ENCODE measurements at regions not wholly inside any gene's neighbourhood (a gene's known extent, or its start where the extent isn't known, plus 50 kb on each side); places are given as distances from the start of the nearest gene placed in this dataset.

DNA sequence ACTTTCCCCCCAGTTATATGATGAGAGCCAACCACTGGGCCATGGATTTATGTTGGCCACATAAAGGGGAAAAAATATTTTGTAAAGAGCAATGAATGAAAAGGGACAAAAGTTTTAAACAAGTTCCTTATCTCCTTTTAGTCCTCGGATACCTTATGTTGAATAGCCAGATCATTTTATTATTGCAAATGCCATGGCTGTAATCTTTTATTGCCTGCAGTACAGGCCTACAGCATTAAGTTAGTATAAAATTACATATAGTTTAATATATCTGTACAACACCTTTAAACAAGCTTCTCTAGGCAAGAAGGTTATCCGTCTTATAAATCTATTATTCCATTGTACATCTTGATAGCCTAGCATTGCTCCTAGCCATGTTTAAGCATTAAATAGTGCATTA is 93.9 kb upstream of the SLC35B3 start:
- H3K9me3 Mint-ChIP-seq: no peaks in the 10 kb centered on the region
- no peak overlapping the region for H3K4me3 Mint-ChIP-seq
- H3K27me3 Mint-ChIP-seq: no peaks in the 10 kb centered on the region
- H3K27ac Mint-ChIP-seq: no peak overlapping the region
- DNase-seq (ENCODE audit: low spot score in 2 of 2): no peak
- no peaks in the 10 kb centered on the region for H3K36me3 Mint-ChIP-seq
- H3K4me1 Mint-ChIP-seq: no peaks in the 10 kb centered on the region
- no peak for ATAC-seq (ENCODE audit: low read depth)

DNA sequence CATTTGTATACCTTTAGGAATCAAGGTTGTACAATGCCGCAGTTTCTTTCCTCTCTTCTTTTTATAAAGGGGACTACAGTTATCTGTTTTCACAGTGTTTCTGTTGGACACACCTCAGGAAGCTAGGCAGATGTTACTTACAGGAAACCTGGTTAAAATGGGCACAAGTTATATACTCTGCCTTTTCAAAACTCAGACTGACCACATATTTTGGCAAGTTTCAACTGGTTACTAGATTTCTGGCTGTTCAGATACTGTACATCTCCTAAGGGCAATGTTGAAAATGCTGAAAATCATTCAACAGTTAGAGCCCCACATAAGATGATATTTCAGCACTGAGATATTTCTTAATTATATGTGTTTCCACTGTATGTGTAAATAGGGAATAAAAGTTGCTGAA is 92.5 kb upstream of the SLC35B3 start:
- DNase-seq (ENCODE audit: low spot score in 2 of 2) (no peak), ATAC-seq (ENCODE audit: low read depth) (no peak)
- Mint-ChIP-seq H3K27ac (no peak overlapping the region), H3K9me3 (no peaks in the 10 kb centered on the region), H3K4me3 (no peak overlapping the region), H3K36me3 (no peaks in the 10 kb centered on the region), H3K4me1 (no peaks in the 10 kb centered on the region), H3K27me3 (no peaks in the 10 kb centered on the region)

DNA sequence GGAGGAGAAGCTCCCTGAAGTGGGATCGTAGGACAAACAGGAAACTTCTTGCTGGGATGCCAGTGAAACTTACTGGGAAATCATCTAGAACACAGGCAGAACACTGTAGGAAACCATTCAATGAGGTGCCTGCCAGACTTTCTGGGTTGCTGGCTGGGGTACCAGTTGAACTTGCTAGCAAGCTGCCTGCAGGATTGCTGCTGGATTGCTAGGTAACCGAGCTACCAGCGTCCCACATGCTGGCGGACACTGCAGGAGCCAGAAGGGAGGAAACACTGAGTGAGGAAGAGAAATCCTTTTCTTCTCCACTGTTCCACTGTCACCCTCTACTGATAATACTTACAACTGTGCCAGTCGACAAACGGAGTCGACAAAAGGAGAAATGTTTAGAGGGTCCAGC is 91.3 kb upstream of the SLC35B3 start:
- H3K27me3 Mint-ChIP-seq: no peaks in the 10 kb centered on the region
- no peak for ATAC-seq (ENCODE audit: low read depth)
- DNase-seq (ENCODE audit: low spot score in 2 of 2): no peak

DNA sequence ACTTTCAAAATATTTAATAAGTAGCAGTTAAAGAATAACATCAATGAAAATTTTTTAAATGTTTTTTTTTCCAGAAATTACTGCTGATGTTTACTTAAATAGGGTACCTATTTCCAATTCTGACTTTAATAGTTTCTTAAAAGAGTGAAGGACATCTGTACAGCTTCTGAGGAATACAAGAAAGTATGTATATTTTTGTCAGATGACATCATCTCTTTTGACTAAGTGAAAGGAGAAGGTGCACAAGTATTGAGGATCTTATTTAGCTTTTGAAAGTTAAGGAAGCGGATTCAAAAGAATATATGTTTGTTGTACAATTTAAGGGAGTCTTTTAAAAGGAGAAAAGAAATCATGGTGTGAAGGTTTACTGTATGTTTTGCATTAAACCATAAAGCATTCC is 90.0 kb upstream of the SLC35B3 start:
- no peaks in the 10 kb centered on the region for H3K36me3 Mint-ChIP-seq
- H3K4me1 Mint-ChIP-seq: no peaks in the 10 kb centered on the region

More for the DNA sequence above, 91.3 kb upstream of the SLC35B3 start:
- Mint-ChIP-seq H3K27ac (no peak overlapping the region), H3K9me3 (no peaks in the 10 kb centered on the region), H3K4me3 (no peak overlapping the region), H3K4me1 (no peaks in the 10 kb centered on the region), H3K36me3 (no peaks in the 10 kb centered on the region)

DNA sequence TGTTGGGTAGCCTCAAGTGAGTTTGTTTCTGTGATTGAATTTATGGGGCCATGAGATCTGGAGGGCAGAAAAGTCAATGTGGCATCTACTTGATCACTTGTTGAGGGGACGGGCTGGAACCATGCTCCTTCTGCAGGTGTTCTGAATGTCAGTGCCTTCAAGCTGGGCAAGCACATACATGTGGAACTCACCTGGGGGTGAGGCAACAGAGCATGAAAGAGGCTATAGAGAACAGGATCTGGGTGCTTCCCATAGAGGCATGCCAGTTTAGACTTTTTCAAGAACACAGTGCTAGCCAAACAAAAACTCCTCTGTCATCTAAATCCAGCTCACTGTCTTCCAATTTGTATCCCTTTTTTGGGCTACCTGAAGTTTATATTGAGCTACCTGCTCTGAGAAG is 77.8 kb upstream of the SLC35B3 start:
- ATAC-seq (ENCODE audit: low read depth) (no peak), DNase-seq (ENCODE audit: low spot score in 2 of 2) (no peak)
- Mint-ChIP-seq H3K4me3 (no peak overlapping the region), H3K36me3 (no peaks in the 10 kb centered on the region), H3K27me3 (peaks cover 5% of the 10 kb centered on the region), H3K4me1 (no peaks in the 10 kb centered on the region), H3K27ac (no peak overlapping the region), H3K9me3 (no peaks in the 10 kb centered on the region)

More for the DNA sequence above, 90.0 kb upstream of the SLC35B3 start:
- DNase-seq (ENCODE audit: low spot score in 2 of 2): no peak
- H3K27me3 Mint-ChIP-seq: no peaks in the 10 kb centered on the region
- no peak overlapping the region for H3K4me3 Mint-ChIP-seq
- no peak overlapping the region for H3K27ac Mint-ChIP-seq
- H3K9me3 Mint-ChIP-seq: no peaks in the 10 kb centered on the region
- no peak for ATAC-seq (ENCODE audit: low read depth)

DNA sequence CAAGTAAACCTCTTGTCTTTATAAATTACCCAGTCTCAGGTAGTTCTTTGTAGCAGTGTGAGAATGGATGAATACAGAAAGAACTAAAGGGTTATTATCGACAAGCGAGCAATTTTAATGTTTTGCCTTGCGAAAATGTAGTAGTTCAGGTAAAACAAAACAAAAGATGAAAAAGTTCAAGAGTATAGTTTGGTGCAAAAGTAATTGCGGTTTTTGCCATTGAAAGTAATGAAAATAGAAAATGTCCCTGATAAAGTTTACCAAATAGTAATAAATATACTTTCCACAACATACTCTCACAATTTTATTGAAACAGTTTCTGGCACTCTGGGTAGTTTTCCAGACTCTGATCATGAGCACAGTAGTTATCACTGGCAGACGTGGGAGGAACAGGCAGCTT is 71.9 kb upstream of the SLC35B3 start:
- no peaks in the 10 kb centered on the region for H3K36me3 Mint-ChIP-seq
- H3K27ac Mint-ChIP-seq: no peak overlapping the region
- H3K4me3 Mint-ChIP-seq: no peak overlapping the region
- ATAC-seq (ENCODE audit: low read depth): no peak
- no peaks in the 10 kb centered on the region for H3K4me1 Mint-ChIP-seq
- DNase-seq (ENCODE audit: low spot score in 2 of 2): no peak
- H3K27me3 Mint-ChIP-seq: no peaks in the 10 kb centered on the region
- no peaks in the 10 kb centered on the region for H3K9me3 Mint-ChIP-seq

DNA sequence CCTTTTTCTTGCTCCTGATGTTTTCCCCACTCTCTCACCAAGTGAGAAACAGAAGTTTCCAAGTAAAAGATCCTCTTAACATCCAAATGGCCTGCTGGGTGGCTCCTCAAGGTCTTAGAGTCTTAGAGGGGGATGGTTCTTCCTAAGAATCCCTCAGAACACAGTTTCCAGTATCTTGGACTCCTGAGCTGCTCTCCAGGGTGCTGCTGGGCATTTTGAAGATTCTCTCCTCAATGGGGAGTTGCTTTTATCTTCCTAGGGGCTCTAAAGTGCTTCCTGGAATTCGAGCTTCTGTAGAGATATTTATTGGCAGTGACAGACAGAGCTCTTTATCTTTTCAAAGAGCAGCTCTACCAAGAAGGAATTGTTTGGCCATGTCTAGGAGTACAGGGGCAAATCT is 70.8 kb upstream of the SLC35B3 start:
- Mint-ChIP-seq H3K4me3 (no peak overlapping the region), H3K4me1 (no peaks in the 10 kb centered on the region), H3K27me3 (no peaks in the 10 kb centered on the region), H3K9me3 (no peaks in the 10 kb centered on the region), H3K27ac (no peak overlapping the region), H3K36me3 (no peaks in the 10 kb centered on the region)
- ATAC-seq (ENCODE audit: low read depth) (no peak), DNase-seq (ENCODE audit: low spot score in 2 of 2) (no peak)

DNA sequence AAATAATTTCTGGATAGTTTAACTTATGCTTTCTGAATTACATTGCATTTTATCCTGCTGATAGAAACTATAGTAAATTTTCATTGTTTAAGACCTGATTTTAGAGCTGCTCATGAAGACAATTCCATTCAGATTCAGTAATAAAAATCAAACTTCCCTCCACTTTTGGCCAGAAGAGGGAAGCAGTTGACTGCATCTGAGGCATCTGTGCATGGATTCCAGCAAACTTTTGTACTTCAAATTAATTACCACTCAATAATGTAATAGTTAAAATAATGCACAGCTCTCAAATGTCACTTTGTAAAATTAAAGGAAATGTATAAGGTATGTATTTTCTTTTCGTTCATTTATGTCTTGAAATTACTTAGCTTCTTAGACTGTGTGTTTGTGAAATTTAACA is 64.2 kb upstream of the SLC35B3 start:
- H3K27ac Mint-ChIP-seq: no peak overlapping the region
- no peaks in the 10 kb centered on the region for H3K27me3 Mint-ChIP-seq
- DNase-seq (ENCODE audit: low spot score in 2 of 2): no peak
- H3K36me3 Mint-ChIP-seq: no peaks in the 10 kb centered on the region
- no peaks in the 10 kb centered on the region for H3K4me1 Mint-ChIP-seq
- no peak overlapping the region for H3K4me3 Mint-ChIP-seq
- peaks cover 3% of the 10 kb centered on the region for H3K9me3 Mint-ChIP-seq
- no peak for ATAC-seq (ENCODE audit: low read depth)

DNA sequence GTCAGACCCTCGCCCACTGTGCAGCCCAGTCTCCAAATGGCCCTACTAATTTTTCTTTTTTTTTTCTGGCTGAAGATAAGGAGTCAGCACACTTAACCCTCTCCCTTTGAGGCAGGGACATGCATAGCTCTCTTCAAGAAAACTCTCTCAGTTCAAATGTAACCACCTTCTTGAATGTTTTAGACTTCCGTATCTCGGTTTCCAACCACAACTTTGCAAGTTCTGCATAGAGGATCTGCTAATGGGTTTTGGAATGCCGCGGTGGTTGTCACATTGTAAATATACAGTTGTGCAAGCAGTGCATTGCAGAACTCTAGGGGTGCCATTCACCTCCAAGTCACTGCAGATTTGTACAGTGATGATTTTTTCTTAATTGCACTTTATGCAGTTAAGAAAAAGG is 59.4 kb upstream of the SLC35B3 start:
- no peaks in the 10 kb centered on the region for H3K27me3 Mint-ChIP-seq
- ATAC-seq (ENCODE audit: low read depth): no peak

DNA sequence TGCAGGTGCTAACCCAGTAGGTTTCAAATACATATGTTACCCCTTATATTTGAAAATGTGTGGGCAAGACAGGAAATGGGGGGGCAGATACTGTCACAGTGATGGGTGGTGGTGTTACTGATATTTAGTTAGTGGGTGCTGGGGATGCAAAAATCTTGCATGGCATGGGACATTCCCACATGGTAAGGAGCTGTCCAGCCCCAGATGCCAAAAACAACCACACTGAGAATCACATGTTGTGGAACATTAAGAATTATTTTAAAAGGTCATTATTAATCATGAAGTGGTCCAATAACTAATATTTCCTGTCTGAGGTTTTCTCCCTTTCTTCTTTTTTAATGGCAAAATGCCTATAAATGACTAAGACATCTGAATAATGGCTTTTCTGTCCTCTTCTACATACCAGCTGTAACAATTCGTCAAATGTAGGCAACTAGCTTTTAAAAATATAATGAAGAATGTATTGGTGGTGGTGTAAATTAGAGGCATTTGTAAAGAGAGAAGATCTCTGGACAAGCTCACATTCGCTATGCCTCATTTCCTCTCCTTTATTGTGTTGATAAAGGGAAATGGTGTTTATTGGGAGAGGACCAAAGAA is 57.3 kb upstream of the SLC35B3 start:
- H3K36me3 Mint-ChIP-seq: no peaks in the 10 kb centered on the region
- H3K9me3 Mint-ChIP-seq: peaks cover 3% of the 10 kb centered on the region
- no peak for ATAC-seq (ENCODE audit: low read depth)
- DNase-seq (ENCODE audit: low spot score in 2 of 2): no peak
- no peak overlapping the region for H3K27ac Mint-ChIP-seq
- no peak overlapping the region for H3K4me3 Mint-ChIP-seq
- no peaks in the 10 kb centered on the region for H3K27me3 Mint-ChIP-seq
- H3K4me1 Mint-ChIP-seq: no peaks in the 10 kb centered on the region

More for the DNA sequence above, 59.4 kb upstream of the SLC35B3 start:
- Mint-ChIP-seq H3K4me3 (no peak overlapping the region), H3K9me3 (peaks cover 3% of the 10 kb centered on the region), H3K4me1 (no peaks in the 10 kb centered on the region), H3K36me3 (no peaks in the 10 kb centered on the region), H3K27ac (no peak overlapping the region)
- DNase-seq (ENCODE audit: low spot score in 2 of 2): no peak

Measured in memory B cell (primary cell).